Natural killer cell (primary cell): ENCODE measurements at regions not wholly inside any gene's neighbourhood (a gene's known extent, or its start where the extent isn't known, plus 50 kb on each side); places are given as distances from the start of the nearest gene placed in this dataset.

Source experiments
- ATAC-seq, 3 donors: fragments of 150-1000 bp in 2 of 3; fragments of 200-7000 bp in 1 of 3; cut with Tn5 transposase; 1 replicate in 1 of 3; 2 replicates in 2 of 3; pipeline ENCODE4 v1.10.0; 2021; ENCODE audit warnings: mild to moderate bottlenecking in 2 of 3, moderate library complexity in 2 of 3
- DNase-seq, 2 donors: peaks; one replicate each; pipeline versions ENCODE4 v3.0.0 to v3.0.0-alpha.2; 2013 to 2021; ENCODE audit warnings: mixed read lengths in 1 of 2
- H3K27ac ChIP-seq: one replicate; pipeline ENCODE4 v1.5.1; 2013; ENCODE audit warnings: mild to moderate bottlenecking, low read length
- H3K27me3 ChIP-seq: one replicate; pipeline ENCODE4 v1.6.1; 2013; ENCODE audit warnings: low read length; ENCODE audit not compliant: control insufficient read depth, insufficient read depth
- H3K36me3 ChIP-seq: one replicate; pipeline ENCODE4 v1.6.1; 2013; ENCODE audit warnings: low read length; ENCODE audit not compliant: control insufficient read depth, insufficient read depth
- H3K4me1 ChIP-seq: one replicate; pipeline ENCODE4 v1.6.1; 2013; ENCODE audit warnings: low read length; ENCODE audit not compliant: control insufficient read depth, insufficient read depth
- H3K4me3 ChIP-seq: one replicate; pipeline ENCODE4 v1.5.1; 2013; ENCODE audit warnings: low read length
- H3K9me3 ChIP-seq: one replicate; pipeline ENCODE4 v1.6.1; 2013; ENCODE audit warnings: low read length; ENCODE audit not compliant: control insufficient read depth, insufficient read depth
- H3K27ac Mint-ChIP-seq, 2 donors: one replicate each; pipeline ENCODE4 v1.8.0; 2022; ENCODE audit warnings: mild to moderate bottlenecking in 2 of 2, mixed read lengths in 2 of 2, moderate library complexity in 1 of 2
- H3K27me3 Mint-ChIP-seq, 2 donors: one replicate each; pipeline ENCODE4 v1.8.0; 2022; ENCODE audit warnings: low read depth in 2 of 2, mixed read lengths in 2 of 2
- H3K36me3 Mint-ChIP-seq: one replicate; pipeline ENCODE4 v1.8.0; 2022; ENCODE audit warnings: mixed read lengths
- H3K4me1 Mint-ChIP-seq, 2 donors: one replicate each; pipeline ENCODE4 v1.8.0; 2022; ENCODE audit warnings: mixed read lengths in 2 of 2
- H3K4me3 Mint-ChIP-seq: one replicate; pipeline ENCODE4 v1.8.0; 2022; ENCODE audit warnings: mild to moderate bottlenecking, moderate library complexity, mixed read lengths
- H3K9me3 Mint-ChIP-seq, 2 donors: one replicate each; pipeline ENCODE4 v1.8.0; 2022; ENCODE audit warnings: mixed read lengths in 2 of 2
- WGBS: methylation state at CpG from one replicate; pipeline ENCODE4 v1.1.7; 2013; ENCODE audit warnings: missing lambda C conversion rate; ENCODE audit not compliant: insufficient coverage; 5-methylcytosine and 5-hydroxymethylcytosine counted together
- intact Hi-C: fragments of 100-400 bp; cut with micrococcal nuclease; formaldehyde crosslinking; loops from one replicate; pipeline ENCODE4 v1.14.2; 2022
- TF ChIP-seq, protein P1 (sequence below): fragments of 200-600 bp; IDR thresholded peaks from one replicate; pipeline ENCODE4 v1.8.0; 2022; ENCODE audit warnings: antibody characterized with exemption

GRCh38 chr1:217311269-217311668 lies 319.6 kb downstream of the GPATCH2 start:
- ATAC-seq (no peak), DNase-seq (no peak)
- intact Hi-C loops, result no loop called here
- H3K9me3 Mint-ChIP-seq, result peaks cover 4 to 6% of the 10 kb centered on the region in 2 donors
- no peak overlapping the region for H3K27ac Mint-ChIP-seq
- Histone ChIP-seq H3K4me3 (no peak overlapping the region), H3K27me3 (no peaks in the 10 kb centered on the region), H3K27ac (no peak overlapping the region), H3K4me1 (no peaks in the 10 kb centered on the region), H3K9me3 (no peaks in the 10 kb centered on the region), H3K36me3 (no peaks in the 10 kb centered on the region)
- H3K36me3 Mint-ChIP-seq, result no peaks in the 10 kb centered on the region
- no peak overlapping the region for H3K4me3 Mint-ChIP-seq
- WGBS, result 92% methylated on average over 2 of the region's 2 CpGs
- H3K27me3 Mint-ChIP-seq, result no peaks in the 10 kb centered on the region
- TF ChIP-seq, protein P1, sequence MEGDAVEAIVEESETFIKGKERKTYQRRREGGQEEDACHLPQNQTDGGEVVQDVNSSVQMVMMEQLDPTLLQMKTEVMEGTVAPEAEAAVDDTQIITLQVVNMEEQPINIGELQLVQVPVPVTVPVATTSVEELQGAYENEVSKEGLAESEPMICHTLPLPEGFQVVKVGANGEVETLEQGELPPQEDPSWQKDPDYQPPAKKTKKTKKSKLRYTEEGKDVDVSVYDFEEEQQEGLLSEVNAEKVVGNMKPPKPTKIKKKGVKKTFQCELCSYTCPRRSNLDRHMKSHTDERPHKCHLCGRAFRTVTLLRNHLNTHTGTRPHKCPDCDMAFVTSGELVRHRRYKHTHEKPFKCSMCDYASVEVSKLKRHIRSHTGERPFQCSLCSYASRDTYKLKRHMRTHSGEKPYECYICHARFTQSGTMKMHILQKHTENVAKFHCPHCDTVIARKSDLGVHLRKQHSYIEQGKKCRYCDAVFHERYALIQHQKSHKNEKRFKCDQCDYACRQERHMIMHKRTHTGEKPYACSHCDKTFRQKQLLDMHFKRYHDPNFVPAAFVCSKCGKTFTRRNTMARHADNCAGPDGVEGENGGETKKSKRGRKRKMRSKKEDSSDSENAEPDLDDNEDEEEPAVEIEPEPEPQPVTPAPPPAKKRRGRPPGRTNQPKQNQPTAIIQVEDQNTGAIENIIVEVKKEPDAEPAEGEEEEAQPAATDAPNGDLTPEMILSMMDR, result no peak
- H3K4me1 Mint-ChIP-seq, result no peaks in the 10 kb centered on the region

GRCh38 chr1:217281332-217281731 lies 349.6 kb downstream of the GPATCH2 start:
- Mint-ChIP-seq H3K27me3 (no peaks in the 10 kb centered on the region), H3K4me1 (no peaks in the 10 kb centered on the region), H3K9me3 (peaks cover 13 to 15% of the 10 kb centered on the region in 2 donors), H3K27ac (no peak overlapping the region), H3K4me3 (no peak overlapping the region), H3K36me3 (peaks cover 10% of the 10 kb centered on the region)
- intact Hi-C loops, result no loop called here
- no peaks in the 10 kb centered on the region for H3K27me3 ChIP-seq
- H3K4me3 ChIP-seq, result no peak overlapping the region
- DNase-seq, result no peak
- H3K36me3 ChIP-seq, result no peaks in the 10 kb centered on the region
- WGBS, result no CpG with 5 or more reads among the region's 1 CpG
- peaks cover 3% of the 10 kb centered on the region for H3K9me3 ChIP-seq
- H3K27ac ChIP-seq, result no peak overlapping the region
- ATAC-seq, result no peak
- TF ChIP-seq, protein P1, result no peak
- no peaks in the 10 kb centered on the region for H3K4me1 ChIP-seq

DNA sequence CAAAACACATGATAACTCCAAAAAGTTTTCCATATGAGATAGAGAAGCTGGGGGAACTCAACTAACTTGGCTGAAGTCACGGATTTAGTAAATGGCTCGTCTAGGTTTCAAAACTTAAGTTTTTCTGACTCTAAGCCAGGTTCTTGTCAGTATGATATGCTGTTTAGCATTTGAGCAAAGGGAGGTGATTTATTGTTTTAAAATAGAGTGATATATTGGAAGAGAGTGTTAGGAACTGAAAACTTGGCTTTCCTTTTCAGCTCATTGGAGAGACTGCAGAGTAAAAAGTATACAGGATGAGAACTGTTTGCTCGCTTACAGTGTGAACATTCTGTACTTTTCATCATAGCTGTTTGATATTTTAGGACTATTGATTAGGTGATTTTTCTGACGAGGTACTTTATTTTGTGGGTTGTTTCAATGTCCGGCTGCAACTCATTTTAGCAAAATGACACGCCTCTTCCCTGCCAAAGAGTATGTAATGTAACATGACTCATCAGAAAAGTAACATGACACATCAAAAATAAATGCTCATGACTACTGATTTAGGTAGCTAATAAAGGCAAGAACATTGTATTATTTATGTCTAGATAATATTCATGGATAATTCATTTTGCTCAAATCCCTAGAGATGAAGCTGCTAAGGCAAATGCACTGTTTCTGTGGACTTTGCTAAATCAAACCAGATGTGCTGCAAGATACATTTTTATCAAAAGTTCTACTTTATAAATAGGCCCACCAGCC lies 355.1 kb downstream of the GPATCH2 start:
- TF ChIP-seq, protein P1, result no peak
- Mint-ChIP-seq H3K4me3 (no peak overlapping the region), H3K9me3 (peaks cover 12 to 13% of the 10 kb centered on the region in 2 donors), H3K36me3 (no peaks in the 10 kb centered on the region), H3K27ac (no peak overlapping the region), H3K27me3 (no peaks in the 10 kb centered on the region), H3K4me1 (no peaks in the 10 kb centered on the region)
- Histone ChIP-seq H3K9me3 (peaks cover 3% of the 10 kb centered on the region), H3K4me1 (no peaks in the 10 kb centered on the region), H3K4me3 (no peak overlapping the region), H3K27me3 (no peaks in the 10 kb centered on the region), H3K36me3 (no peaks in the 10 kb centered on the region), H3K27ac (no peak overlapping the region)
- WGBS, result 77% methylated on average over 4 of the region's 6 CpGs
- DNase-seq, result no peak
- intact Hi-C loops, result no loop called here
- no peak for ATAC-seq
